ENCODE measurements at regions not wholly inside any gene's neighbourhood (a gene's known extent, or its start where the extent isn't known, plus 50 kb on each side); places are given as distances from the start of the nearest gene placed in this dataset.

GRCh38 chrX:38991656-38992440, 190.6 kb downstream of the MID1IP1 start:
- Mint-ChIP-seq H3K9me3 (ENCODE audit: low read depth) (peaks cover 26% of the 10 kb centered on the region), H3K27ac (no peak overlapping the region), H3K36me3 (ENCODE audit: insufficient read depth) (no peaks in the 10 kb centered on the region), H3K4me3 (ENCODE audit: low read depth) (no peak overlapping the region), H3K27me3 (no peaks in the 10 kb centered on the region), H3K4me1 (ENCODE audit: low read depth) (peaks cover 10% of the 10 kb centered on the region)
- TF ChIP-seq CTCF (IDR thresholded peaks at IDR 0.05; ENCODE audit: unreplicated experiment): no peak
- DNase-seq (ENCODE audit: low spot score, unreplicated experiment): no peak

- H3K4me1 Mint-ChIP-seq (ENCODE audit: low read depth): peaks cover 6% of the 10 kb centered on the region
- no peak for TF ChIP-seq CTCF (IDR thresholded peaks at IDR 0.05; ENCODE audit: unreplicated experiment)
- no peaks in the 10 kb centered on the region for H3K36me3 Mint-ChIP-seq (ENCODE audit: insufficient read depth)
- DNase-seq (ENCODE audit: low spot score, unreplicated experiment): no peak
- H3K27me3 Mint-ChIP-seq: no peaks in the 10 kb centered on the region
- no peak overlapping the region for H3K4me3 Mint-ChIP-seq (ENCODE audit: low read depth)
- no peak overlapping the region for H3K27ac Mint-ChIP-seq
- peaks cover 26% of the 10 kb centered on the region for H3K9me3 Mint-ChIP-seq (ENCODE audit: low read depth)
These were observed 191.3 kb downstream of the MID1IP1 start for GRCh38 chrX:38992441-38993096.

- Mint-ChIP-seq H3K4me3 (ENCODE audit: low read depth) (no peak overlapping the region), H3K9me3 (ENCODE audit: low read depth) (peaks cover 30% of the 10 kb centered on the region), H3K36me3 (ENCODE audit: insufficient read depth) (no peaks in the 10 kb centered on the region), H3K27ac (no peak overlapping the region), H3K4me1 (ENCODE audit: low read depth) (peaks cover 6% of the 10 kb centered on the region), H3K27me3 (no peaks in the 10 kb centered on the region)
- DNase-seq (ENCODE audit: low spot score, unreplicated experiment): no peak
- no peak for TF ChIP-seq CTCF (IDR thresholded peaks at IDR 0.05; ENCODE audit: unreplicated experiment)
These were observed 192.2 kb downstream of the MID1IP1 start for GRCh38 chrX:38993500-38993899.

GRCh38 chrX:38999099-38999498, 197.8 kb downstream of the MID1IP1 start:
- peaks cover 1% of the 10 kb centered on the region for H3K4me1 Mint-ChIP-seq (ENCODE audit: low read depth)
- H3K27ac Mint-ChIP-seq: no peak overlapping the region
- peaks cover 30% of the 10 kb centered on the region for H3K9me3 Mint-ChIP-seq (ENCODE audit: low read depth)
- H3K27me3 Mint-ChIP-seq: no peaks in the 10 kb centered on the region
- H3K36me3 Mint-ChIP-seq (ENCODE audit: insufficient read depth): no peaks in the 10 kb centered on the region
- no peak overlapping the region for H3K4me3 Mint-ChIP-seq (ENCODE audit: low read depth)
- TF ChIP-seq CTCF (IDR thresholded peaks at IDR 0.05; ENCODE audit: unreplicated experiment): no peak
- DNase-seq (ENCODE audit: low spot score, unreplicated experiment): no peak

- H3K36me3 Mint-ChIP-seq (ENCODE audit: insufficient read depth): no peaks in the 10 kb centered on the region
- H3K27ac Mint-ChIP-seq: no peak overlapping the region
- TF ChIP-seq CTCF (IDR thresholded peaks at IDR 0.05; ENCODE audit: unreplicated experiment): no peak
- no peak overlapping the region for H3K4me3 Mint-ChIP-seq (ENCODE audit: low read depth)
- peaks cover 24% of the 10 kb centered on the region for H3K9me3 Mint-ChIP-seq (ENCODE audit: low read depth)
- H3K4me1 Mint-ChIP-seq (ENCODE audit: low read depth): peaks cover 1% of the 10 kb centered on the region
- H3K27me3 Mint-ChIP-seq: no peaks in the 10 kb centered on the region
- no peak for DNase-seq (ENCODE audit: low spot score, unreplicated experiment)
These were observed 198.9 kb downstream of the MID1IP1 start for GRCh38 chrX:38999967-39000745.
